HepG2 (cell line): ENCODE measurements at regions not wholly inside any gene's neighbourhood (a gene's known extent, or its start where the extent isn't known, plus 50 kb on each side); places are given as distances from the start of the nearest gene placed in this dataset.

Source experiments
- ETV6 ChIP-seq: sonication (generic); formaldehyde crosslinking; conservative IDR thresholded peaks from 2 replicates; pipeline ENCODE4 v1.4.0; 2020; ENCODE audit warnings: missing genetic modification reagents
- POLR2A ChIP-seq, 2 experiments: IDR thresholded peaks; 2 replicates each; pipeline ENCODE4 v1.6.1; 2011; ENCODE audit warnings: low read depth in 2 of 2, low read length in 2 of 2, mild to moderate bottlenecking in 1 of 2, moderate library complexity in 1 of 2; ENCODE audit not compliant: insufficient read depth in 1 of 2
- SALL2 ChIP-seq: sonication (generic); formaldehyde crosslinking; IDR thresholded peaks from 2 replicates; pipeline ENCODE4 v1.8.1; 2023; ENCODE audit warnings: mild to moderate bottlenecking, missing genetic modification reagents, inconsistent platforms
- TF ChIP-seq, protein P1 (sequence below): sonication (generic); formaldehyde crosslinking; IDR thresholded peaks from 2 replicates; pipeline ENCODE4 v1.8.0; 2022; ENCODE audit warnings: mild to moderate bottlenecking, missing genetic modification reagents; ENCODE audit not compliant: insufficient replicate concordance

GRCh38 chr3:24046214-24046613, 101.1 kb downstream of the NR1D2 start:
- no peak for TF ChIP-seq POLR2A (IDR thresholded peaks at IDR 0.05; ENCODE audit: insufficient read depth in 1 of 2, low read depth in 2 of 2, low read length in 2 of 2)
- no peak for TF ChIP-seq SALL2
- no peak for TF ChIP-seq ETV6 (CRISPR knock-in tag)
- TF ChIP-seq, protein P1, sequence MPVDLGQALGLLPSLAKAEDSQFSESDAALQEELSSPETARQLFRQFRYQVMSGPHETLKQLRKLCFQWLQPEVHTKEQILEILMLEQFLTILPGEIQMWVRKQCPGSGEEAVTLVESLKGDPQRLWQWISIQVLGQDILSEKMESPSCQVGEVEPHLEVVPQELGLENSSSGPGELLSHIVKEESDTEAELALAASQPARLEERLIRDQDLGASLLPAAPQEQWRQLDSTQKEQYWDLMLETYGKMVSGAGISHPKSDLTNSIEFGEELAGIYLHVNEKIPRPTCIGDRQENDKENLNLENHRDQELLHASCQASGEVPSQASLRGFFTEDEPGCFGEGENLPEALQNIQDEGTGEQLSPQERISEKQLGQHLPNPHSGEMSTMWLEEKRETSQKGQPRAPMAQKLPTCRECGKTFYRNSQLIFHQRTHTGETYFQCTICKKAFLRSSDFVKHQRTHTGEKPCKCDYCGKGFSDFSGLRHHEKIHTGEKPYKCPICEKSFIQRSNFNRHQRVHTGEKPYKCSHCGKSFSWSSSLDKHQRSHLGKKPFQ (CRISPR knock-in tag): no peak
